ENCODE measurements at regions not wholly inside any gene's neighbourhood (a gene's known extent, or its start where the extent isn't known, plus 50 kb on each side); places are given as distances from the start of the nearest gene placed in this dataset.

DNA sequence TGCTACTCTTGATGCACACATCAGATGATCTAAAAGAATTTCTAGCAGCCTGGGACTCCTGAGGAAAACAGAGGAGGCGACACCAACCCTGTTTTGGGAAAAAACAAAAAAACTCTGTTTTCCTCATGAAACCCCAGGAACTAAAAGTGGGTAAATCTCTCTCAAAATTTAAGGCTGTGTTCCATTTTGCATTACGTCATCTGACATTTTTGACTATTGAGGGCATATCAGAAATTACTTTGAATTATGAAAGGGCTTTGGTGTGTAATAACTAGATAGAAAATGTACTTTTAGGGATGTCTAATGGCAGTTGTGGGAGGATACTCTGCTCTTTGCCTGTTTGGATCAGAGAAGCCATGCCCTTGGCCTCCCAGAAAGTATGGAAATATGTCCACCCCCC lies 963.0 kb downstream of the CNTNAP5 start:
- no peak for TF ChIP-seq BHLHE40 (IDR thresholded peaks at IDR 0.05; ENCODE audit: borderline replicate concordance)
- no peak for TF ChIP-seq SUZ12 (IDR thresholded peaks at IDR 0.05)
- no peak for TF ChIP-seq FOXM1 (IDR thresholded peaks at IDR 0.05; ENCODE audit: borderline replicate concordance)
- TF ChIP-seq HDGF (IDR thresholded peaks at IDR 0.05; ENCODE audit: borderline replicate concordance), result no peak

Measured in HEK293T (cell line).